PC-3 (cell line): ENCODE measurements at regions not wholly inside any gene's neighbourhood (a gene's known extent, or its start where the extent isn't known, plus 50 kb on each side); places are given as distances from the start of the nearest gene placed in this dataset.
"Not testable (repeated sequence)": the region's sequence is repeated elsewhere in the genome, so short reads cannot be mapped to it uniquely, and the experiment has no call there.

Experiments
- ATAC-seq: fragments of 200-7000 bp; cut with Tn5 transposase; 2 replicates; pipeline ENCODE4 v1.9.1; 2020; ENCODE audit warnings: mild to moderate bottlenecking, moderate library complexity
- BruUV-seq: library from RNA; stranded (reverse); fragments of 400-500 nt; replicated peaks from 2 replicates; lab custom pipeline; 2021; lab: Mats Ljungman, UMichigan
- CTCF ChIA-PET: fragments of 300-600 bp; sonication (Branson Sonifier 250); formaldehyde crosslinking; loops from one replicate; lab custom pipeline; 2022; ENCODE audit warnings: antibody characterized with exemption; lab: Charles Lee
- POLR2A ChIA-PET: fragments of 300-600 bp; sonication (Branson Sonifier 250); formaldehyde crosslinking; loops from one replicate; lab custom pipeline; 2022; ENCODE audit warnings: antibody characterized with exemption; ENCODE audit not compliant: unreplicated experiment; lab: Charles Lee
- DNase-seq: peaks from one replicate; pipeline ENCODE4 v3.0.0-alpha.2; 2015
- H2AFZ ChIP-seq: fragments of 300-600 bp; sonication (generic); 2 replicates; pipeline ENCODE4 v1.6.0; 2016; ENCODE audit warnings: antibody characterized with exemption, low read length
- H3F3A ChIP-seq: fragments of 300-600 bp; sonication (generic); one replicate; pipeline ENCODE4 v1.6.0; 2017; ENCODE audit warnings: antibody characterized with exemption, low read length, control low read depth, mild to moderate bottlenecking; ENCODE audit not compliant: unreplicated experiment
- H3K27ac ChIP-seq: fragments of 300-600 bp; sonication (generic); 2 replicates; pipeline ENCODE4 v1.5.1; 2016; ENCODE audit warnings: mild to moderate bottlenecking, low read length
- H3K27me3 ChIP-seq: fragments of 300-600 bp; sonication (generic); 2 replicates; pipeline ENCODE4 v1.6.1; 2016; ENCODE audit warnings: low read length, mixed read lengths
- H3K36me3 ChIP-seq: fragments of 300-600 bp; sonication (generic); 2 replicates; pipeline ENCODE4 v1.6.1; 2016; ENCODE audit warnings: low read depth, mixed run types, low read length, mixed read lengths
- H3K4me1 ChIP-seq: fragments of 300-600 bp; sonication (generic); 2 replicates; pipeline ENCODE4 v1.5.1; 2016; ENCODE audit warnings: low read length; ENCODE audit not compliant: insufficient read depth
- H3K4me2 ChIP-seq: fragments of 300-600 bp; sonication (generic); 2 replicates; pipeline ENCODE4 v1.6.0; 2016; ENCODE audit warnings: low read length
- H3K4me3 ChIP-seq: fragments of 300-600 bp; sonication (generic); 2 replicates; pipeline ENCODE4 v1.5.1; 2016; ENCODE audit warnings: mild to moderate bottlenecking, low read length, mixed read lengths
- H3K79me2 ChIP-seq: fragments of 300-600 bp; sonication (generic); 2 replicates; pipeline ENCODE4 v1.6.1; 2017; ENCODE audit warnings: low read length, mixed read lengths
- H3K9ac ChIP-seq: fragments of 300-600 bp; sonication (generic); 2 replicates; pipeline ENCODE4 v1.6.0; 2016; ENCODE audit warnings: mild to moderate bottlenecking, low read length
- H3K9me2 ChIP-seq: fragments of 300-600 bp; sonication (generic); replicated peaks from 2 replicates; pipeline ENCODE4 v1.6.1; 2016; ENCODE audit warnings: mixed run types, low read length, mixed read lengths
- H3K9me3 ChIP-seq: fragments of 300-600 bp; sonication (generic); 2 replicates; pipeline ENCODE4 v1.6.1; 2016; ENCODE audit warnings: low read length, mixed read lengths
- H4K20me1 ChIP-seq: fragments of 300-600 bp; sonication (generic); 2 replicates; pipeline ENCODE4 v1.6.1; 2016; ENCODE audit warnings: low read length, mixed read lengths
- intact Hi-C: fragments of 100-400 bp; cut with micrococcal nuclease; formaldehyde crosslinking; loops from 2 replicates; pipeline ENCODE4 v1.9.0; 2023

GRCh38 chrX:93095535-93095934 is 577.8 kb downstream of the NAP1L3 start:
- H3K27me3 ChIP-seq, H3K4me1 ChIP-seq, intact Hi-C loops, H3K9me2 ChIP-seq, H3K4me2 ChIP-seq, BruUV-seq, H3K36me3 ChIP-seq, H3K27ac ChIP-seq, H3K9ac ChIP-seq, CTCF ChIA-PET, H3F3A ChIP-seq, H3K9me3 ChIP-seq, DNase-seq, ATAC-seq, POLR2A ChIA-PET, H3K4me3 ChIP-seq, H4K20me1 ChIP-seq, H3K79me2 ChIP-seq, H2AFZ ChIP-seq: not testable (repeated sequence)

- intact Hi-C loops = not testable (repeated sequence)
These were observed 594.5 kb downstream of the NAP1L3 start for GRCh38 chrX:93078906-93079305.

GRCh38 chrX:93055264-93055663 is 618.1 kb downstream of the NAP1L3 start:
- BruUV-seq, H3K9me2 ChIP-seq, H3K4me3 ChIP-seq, intact Hi-C loops, H4K20me1 ChIP-seq, H3K4me2 ChIP-seq, DNase-seq, H3K27me3 ChIP-seq, POLR2A ChIA-PET, CTCF ChIA-PET, H3K9me3 ChIP-seq, H3K36me3 ChIP-seq, H3K79me2 ChIP-seq, H3K9ac ChIP-seq, H3F3A ChIP-seq, ATAC-seq, H3K27ac ChIP-seq, H2AFZ ChIP-seq, H3K4me1 ChIP-seq: not testable (repeated sequence)

More at GRCh38 chrX:93078906-93079305, 594.5 kb downstream of the NAP1L3 start:
- BruUV-seq, H3K27ac ChIP-seq, H3K27me3 ChIP-seq, H3K36me3 ChIP-seq, H3K9ac ChIP-seq, H3F3A ChIP-seq, H3K9me2 ChIP-seq, H4K20me1 ChIP-seq, H3K9me3 ChIP-seq, H3K4me3 ChIP-seq, ATAC-seq, H3K4me2 ChIP-seq, CTCF ChIA-PET, H3K4me1 ChIP-seq, POLR2A ChIA-PET, H3K79me2 ChIP-seq, H2AFZ ChIP-seq, DNase-seq: not testable (repeated sequence)

GRCh38 chrX:93019841-93020240 is 653.5 kb downstream of the NAP1L3 start:
- H3K36me3 ChIP-seq, BruUV-seq, H3K9me2 ChIP-seq, H3K79me2 ChIP-seq, H3K9ac ChIP-seq, ATAC-seq, H3K27ac ChIP-seq, H3K27me3 ChIP-seq, CTCF ChIA-PET, H4K20me1 ChIP-seq, H3F3A ChIP-seq, H3K4me2 ChIP-seq, intact Hi-C loops, H3K9me3 ChIP-seq, H3K4me3 ChIP-seq, H2AFZ ChIP-seq, H3K4me1 ChIP-seq, POLR2A ChIA-PET: not testable (repeated sequence)
- peak; percentile 5 for DNase-seq

- H3K79me2 ChIP-seq, H3K36me3 ChIP-seq, BruUV-seq, CTCF ChIA-PET, H3K9me2 ChIP-seq, H3K4me3 ChIP-seq, H4K20me1 ChIP-seq, H3F3A ChIP-seq, ATAC-seq, H3K9me3 ChIP-seq, H3K4me2 ChIP-seq, POLR2A ChIA-PET, H3K9ac ChIP-seq, H3K4me1 ChIP-seq, H3K27me3 ChIP-seq, intact Hi-C loops, H3K27ac ChIP-seq, H2AFZ ChIP-seq, DNase-seq: not testable (repeated sequence)
These were observed 658.8 kb downstream of the NAP1L3 start for GRCh38 chrX:93014481-93015030.
